Small intestine (tissue), 7 donors: ENCODE measurements at regions not wholly inside any gene's neighbourhood (a gene's known extent, or its start where the extent isn't known, plus 50 kb on each side); places are given as distances from the start of the nearest gene placed in this dataset.
"Not testable (repeated sequence)": the region's sequence is repeated elsewhere in the genome, so short reads cannot be mapped to it uniquely, and the experiment has no call there.

ENCODE experiments used
- DNase-seq, 2 donors: peaks; one replicate each; pipeline versions ENCODE4 v3.0.0 to v3.0.0-alpha.2; 2013
- FAIRE-seq: peaks from 2 replicates; lab custom pipeline; 2012; peaks lifted over from hg19 to GRCh38; lab: Jason Lieb, UNC
- H3K27ac ChIP-seq, 3 donors: one replicate each; pipeline ENCODE4 v1.5.1; 2013; ENCODE audit warnings: low read length in 2 of 3, mild to moderate bottlenecking in 2 of 3, control low read depth in 1 of 3, inconsistent platforms in 1 of 3, low read depth in 1 of 3, moderate library complexity in 1 of 3
- H3K27me3 ChIP-seq, 3 donors: one replicate each; pipeline ENCODE4 v1.6.1; 2013; ENCODE audit warnings: low read length in 3 of 3, inconsistent platforms in 1 of 3; ENCODE audit not compliant: control insufficient read depth in 3 of 3, insufficient read depth in 3 of 3
- H3K36me3 ChIP-seq, 3 donors: one replicate each; pipeline ENCODE4 v1.6.1; 2013; ENCODE audit warnings: low read length in 3 of 3, inconsistent platforms in 1 of 3, low read depth in 1 of 3, mild to moderate bottlenecking in 1 of 3, moderate library complexity in 1 of 3; ENCODE audit not compliant: control insufficient read depth in 3 of 3, insufficient read depth in 2 of 3
- H3K4me1 ChIP-seq, 3 donors: one replicate each; pipeline ENCODE4 v1.6.1; 2013; ENCODE audit warnings: low read length in 2 of 3, inconsistent platforms in 1 of 3, low read depth in 1 of 3, mild to moderate bottlenecking in 1 of 3, moderate library complexity in 1 of 3; ENCODE audit not compliant: control insufficient read depth in 3 of 3, insufficient read depth in 2 of 3
- H3K4me3 ChIP-seq, 3 donors: one replicate each; pipeline ENCODE4 v1.5.1; 2013; ENCODE audit warnings: low read length in 3 of 3, control low read depth in 1 of 3, inconsistent platforms in 1 of 3, low read depth in 1 of 3, mild to moderate bottlenecking in 1 of 3, moderate library complexity in 1 of 3
- H3K9me3 ChIP-seq, 2 donors: one replicate each; pipeline ENCODE4 v1.6.1; 2013; ENCODE audit warnings: low read depth in 1 of 2, low read length in 1 of 2; ENCODE audit not compliant: control insufficient read depth in 2 of 2, insufficient read depth in 1 of 2
- WGBS, 3 donors: extraction: QIAGEN DNeasy Blood & Tissue Kit; methylation state at CpG; one replicate each; pipeline ENCODE4 v1.1.7; 2013; 5-methylcytosine and 5-hydroxymethylcytosine counted together
- donor health status: healthy with polysubstance abuse.
- donor health status: control.
- donor health status: control.
- donor health status: Bipolar disorder and iron deficiency.
- donor health status: healthy.

GRCh38 chr6:140708441-140708840 is 1334.0 kb upstream of the CITED2 start:
- Histone ChIP-seq H3K9me3 (no peaks in the 10 kb centered on the region), H3K27ac (no peak overlapping the region), H3K4me3 (no peak overlapping the region), H3K27me3 (no peaks in the 10 kb centered on the region), H3K36me3 (no peaks in the 10 kb centered on the region), H3K4me1 (no peaks in the 10 kb centered on the region)
- DNase-seq (no peak), FAIRE-seq (no peak)
- 56 to 80% (median 63%) methylated on average over 1 of the region's 1 CpG for WGBS, 3 donors

GRCh38 chr6:140704008-140704407 is 1329.6 kb upstream of the CITED2 start:
- not testable (repeated sequence) for H3K4me3 ChIP-seq, H3K27me3 ChIP-seq, H3K27ac ChIP-seq, H3K4me1 ChIP-seq, DNase-seq, H3K36me3 ChIP-seq, H3K9me3 ChIP-seq, FAIRE-seq
- 76 to 100% (median 95%) methylated on average over 1 of the region's 1 CpG for WGBS, 3 donors

- Histone ChIP-seq H3K36me3 (no peaks in the 10 kb centered on the region), H3K4me3 (no peak overlapping the region), H3K9me3 (peaks cover 1 to 16% of the 10 kb centered on the region in 2 donors), H3K4me1 (no peaks in the 10 kb centered on the region), H3K27me3 (no peaks in the 10 kb centered on the region), H3K27ac (no peak overlapping the region)
- no peak for DNase-seq
- FAIRE-seq: no peak
Observed at GRCh38 chr6:140697585-140697984, 1323.1 kb upstream of the CITED2 start.

GRCh38 chr6:140684776-140685550 is 1310.5 kb upstream of the CITED2 start:
- H3K4me1 ChIP-seq: no peaks in the 10 kb centered on the region
- H3K27me3 ChIP-seq: no peaks in the 10 kb centered on the region
- DNase-seq (no peak), FAIRE-seq (no peak)
- H3K27ac ChIP-seq: no peak overlapping the region
- H3K9me3 ChIP-seq: no peaks in the 10 kb centered on the region
- no peaks in the 10 kb centered on the region for H3K36me3 ChIP-seq
- no peak overlapping the region for H3K4me3 ChIP-seq
- 80 to 90% (median 86%) methylated on average over 1 of the region's 1 CpG for WGBS, 3 donors

GRCh38 chr6:140677781-140678528 is 1303.5 kb upstream of the CITED2 start:
- 69 to 78% (median 77%) methylated on average over 5 of the region's 5 CpGs for WGBS, 3 donors
- H3K9me3 ChIP-seq: no peaks in the 10 kb centered on the region
- H3K4me3 ChIP-seq: no peak overlapping the region
- no peaks in the 10 kb centered on the region for H3K36me3 ChIP-seq
- no peaks in the 10 kb centered on the region for H3K27me3 ChIP-seq
- no peak overlapping the region for H3K27ac ChIP-seq
- FAIRE-seq (no peak), DNase-seq (peak in 1 of 2 donors; percentile 8)
- no peaks in the 10 kb centered on the region for H3K4me1 ChIP-seq

- DNase-seq (no peak), FAIRE-seq (no peak)
- H3K9me3 ChIP-seq: no peaks in the 10 kb centered on the region
- no peak overlapping the region for H3K27ac ChIP-seq
- H3K36me3 ChIP-seq: no peaks in the 10 kb centered on the region
- H3K4me3 ChIP-seq: no peak overlapping the region
- H3K4me1 ChIP-seq: no peaks in the 10 kb centered on the region
- WGBS, 3 donors: 81 to 96% (median 83%) methylated on average over 2 of the region's 2 CpGs
- H3K27me3 ChIP-seq: no peaks in the 10 kb centered on the region
Observed at GRCh38 chr6:140671926-140672325, 1297.5 kb upstream of the CITED2 start.

- Histone ChIP-seq H3K4me1 (no peaks in the 10 kb centered on the region), H3K36me3 (no peaks in the 10 kb centered on the region), H3K27me3 (no peaks in the 10 kb centered on the region), H3K9me3 (no peaks in the 10 kb centered on the region), H3K4me3 (no peak overlapping the region), H3K27ac (no peak overlapping the region)
- 20 to 47% (median 39%) methylated on average over 1 of the region's 1 CpG for WGBS, 3 donors
- FAIRE-seq (no peak), DNase-seq (no peak)
Observed at GRCh38 chr6:140670021-140670420, 1295.6 kb upstream of the CITED2 start.

- Histone ChIP-seq H3K27me3 (no peaks in the 10 kb centered on the region), H3K9me3 (no peaks in the 10 kb centered on the region), H3K4me1 (no peaks in the 10 kb centered on the region), H3K36me3 (no peaks in the 10 kb centered on the region), H3K4me3 (no peak overlapping the region), H3K27ac (no peak overlapping the region)
- no peak for FAIRE-seq
- DNase-seq: no peak
- WGBS, 3 donors: 85 to 93% (median 89%) methylated on average over 3 of the region's 3 CpGs
Observed at GRCh38 chr6:140669321-140669720, 1294.9 kb upstream of the CITED2 start.
